Esophagus squamous epithelium (tissue), 5 donors: ENCODE measurements at regions not wholly inside any gene's neighbourhood (a gene's known extent, or its start where the extent isn't known, plus 50 kb on each side); places are given as distances from the start of the nearest gene placed in this dataset.

Source experiments
- DNase-seq: peaks from one replicate; lab custom pipeline; 2025; lab: John Stamatoyannopoulos, UW
- H3K27ac ChIP-seq, 4 donors: fragments of 200-600 bp; sonication (generic); one replicate each; pipeline ENCODE4 v1.5.1; 2016 to 2019; ENCODE audit warnings: mild to moderate bottlenecking in 1 of 4
- H3K27me3 ChIP-seq, 4 donors: fragments of 200-600 bp; sonication (generic); 1 replicate in 3 of 4; 2 replicates in 1 of 4; pipeline versions ENCODE4 v1.5.1 to v1.6.0; 2017 to 2021; ENCODE audit warnings: antibody characterized with exemption in 1 of 4
- H3K36me3 ChIP-seq, 3 donors: fragments of 200-600 bp; sonication (generic); one replicate each; pipeline ENCODE4 v1.5.1; 2016 to 2019
- H3K4me1 ChIP-seq, 3 donors: fragments of 200-600 bp; sonication (generic); one replicate each; pipeline ENCODE4 v1.5.1; 2017 to 2019
- H3K4me3 ChIP-seq, 4 donors: fragments of 200-600 bp; sonication (generic); 1 replicate in 3 of 4; 2 replicates in 1 of 4; pipeline ENCODE4 v1.5.1; 2016 to 2019; ENCODE audit warnings: mild to moderate bottlenecking in 2 of 4, moderate library complexity in 1 of 4
- H3K9me3 ChIP-seq, 3 donors: fragments of 200-600 bp; sonication (generic); one replicate each; pipeline ENCODE4 v1.5.1; 2016 to 2019
- CTCF ChIP-seq, 6 experiments: fragments of 450-650 bp in 4 of 6; fragments of 200-600 bp in 2 of 6; sonication (generic) in 2 of 6; IDR thresholded peaks; one replicate each; pipeline ENCODE4 v1.5.1; 2016 to 2019; ENCODE audit warnings: antibody characterized with exemption in 6 of 6, mild to moderate bottlenecking in 4 of 6, moderate library complexity in 4 of 6
- POLR2A ChIP-seq, 4 donors: fragments of 450-650 bp; IDR thresholded peaks; one replicate each; pipeline ENCODE4 v1.6.1; 2017; ENCODE audit warnings: antibody characterized with exemption in 4 of 4, mild to moderate bottlenecking in 4 of 4, moderate library complexity in 3 of 4
- WGBS, 2 donors: methylation state at CpG; one replicate each; pipeline ENCODE4 v1.1.5; 2018; 5-methylcytosine and 5-hydroxymethylcytosine counted together
- intact Hi-C: fragments of 100-400 bp; cut with DNase I; formaldehyde crosslinking; loops from one replicate; pipeline ENCODE4 v1.15.0; 2022
- donor health status: DM: yes; HTN: yes; CAD: no.

DNA sequence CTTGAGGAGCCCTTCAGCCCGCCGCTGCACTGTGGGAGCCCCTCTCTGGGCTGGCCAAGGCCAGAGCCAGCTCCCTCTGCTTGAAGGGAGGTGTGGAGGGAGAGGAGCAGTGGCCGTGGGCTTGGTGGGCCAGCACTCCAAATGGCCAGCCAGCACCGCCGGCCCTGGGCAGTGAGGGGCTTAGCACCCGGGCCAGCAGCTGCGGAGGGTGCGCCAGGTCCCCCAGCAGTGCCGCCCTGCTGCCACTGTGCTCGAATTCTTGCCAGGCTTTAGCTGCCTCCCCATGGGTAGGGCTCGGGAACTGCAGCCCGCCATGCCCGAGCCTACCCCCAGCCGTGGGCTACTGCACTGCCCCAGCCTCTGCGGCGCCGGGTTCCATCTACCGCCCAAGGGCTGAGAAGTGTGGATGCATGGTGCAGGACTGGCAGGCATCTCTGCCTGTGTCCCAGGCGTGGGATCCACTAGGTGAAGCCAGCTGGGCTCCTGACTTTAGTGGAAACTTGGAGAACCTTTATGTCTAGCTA is 82.7 kb downstream of the KCNA4 start:
- 90% methylated on average over 2 of the region's 19 CpGs for WGBS, 2 donors
- Histone ChIP-seq H3K27me3 (no peaks in the 10 kb centered on the region), H3K27ac (no peak overlapping the region), H3K36me3 (no peaks in the 10 kb centered on the region), H3K9me3 (peaks cover 0 to 16% (median 0%) of the 10 kb centered on the region in 3 donors), H3K4me3 (no peak overlapping the region), H3K4me1 (no peaks in the 10 kb centered on the region)
- no peak for DNase-seq
- intact Hi-C loops, result no loop called here
- TF ChIP-seq CTCF (IDR thresholded peaks at IDR 0.05), result no peak
- no peak for TF ChIP-seq POLR2A (IDR thresholded peaks at IDR 0.05)

- no peak for DNase-seq
- Histone ChIP-seq H3K4me1 (no peaks in the 10 kb centered on the region), H3K36me3 (no peaks in the 10 kb centered on the region), H3K27me3 (no peaks in the 10 kb centered on the region), H3K4me3 (no peak overlapping the region), H3K27ac (no peak overlapping the region), H3K9me3 (no peaks in the 10 kb centered on the region)
- TF ChIP-seq CTCF (IDR thresholded peaks at IDR 0.05) (no peak), POLR2A (IDR thresholded peaks at IDR 0.05) (no peak)
- intact Hi-C loops, result no loop called here
- WGBS, 2 donors, result 77 to 81% methylated on average over 8 of the region's 8 CpGs
Observed at GRCh38 chr11:29916040-29916439, 100.8 kb downstream of the KCNA4 start.

GRCh38 chr11:29914203-29914930 is 102.5 kb downstream of the KCNA4 start:
- H3K27me3 ChIP-seq, result no peaks in the 10 kb centered on the region
- no peaks in the 10 kb centered on the region for H3K4me1 ChIP-seq
- no peak for TF ChIP-seq CTCF (IDR thresholded peaks at IDR 0.05)
- TF ChIP-seq POLR2A (IDR thresholded peaks at IDR 0.05), result no peak
- H3K4me3 ChIP-seq, result no peak overlapping the region
- H3K27ac ChIP-seq, result no peak overlapping the region
- no peak for DNase-seq
- intact Hi-C loops, result no loop called here
- H3K36me3 ChIP-seq, result no peaks in the 10 kb centered on the region
- WGBS, 2 donors, result 51 to 68% methylated on average over 2 of the region's 2 CpGs
- H3K9me3 ChIP-seq, result no peaks in the 10 kb centered on the region

GRCh38 chr11:29913352-29913751 is 103.5 kb downstream of the KCNA4 start:
- no peak for TF ChIP-seq POLR2A (IDR thresholded peaks at IDR 0.05)
- TF ChIP-seq CTCF (IDR thresholded peaks at IDR 0.05), result no peak
- Histone ChIP-seq H3K4me3 (no peak overlapping the region), H3K36me3 (no peaks in the 10 kb centered on the region), H3K27ac (no peak overlapping the region), H3K4me1 (no peaks in the 10 kb centered on the region), H3K9me3 (no peaks in the 10 kb centered on the region), H3K27me3 (no peaks in the 10 kb centered on the region)
- intact Hi-C loops, result no loop called here
- 81 to 86% methylated on average over 4 of the region's 4 CpGs for WGBS, 2 donors
- no peak for DNase-seq

- no peaks in the 10 kb centered on the region for H3K9me3 ChIP-seq
- H3K27ac ChIP-seq, result no peak overlapping the region
- DNase-seq, result no peak
- TF ChIP-seq POLR2A (IDR thresholded peaks at IDR 0.05) (no peak), CTCF (IDR thresholded peaks at IDR 0.05) (no peak)
- no peak overlapping the region for H3K4me3 ChIP-seq
- intact Hi-C loops, result no loop called here
- H3K36me3 ChIP-seq, result no peaks in the 10 kb centered on the region
- no peaks in the 10 kb centered on the region for H3K4me1 ChIP-seq
- H3K27me3 ChIP-seq, result no peaks in the 10 kb centered on the region
Observed at GRCh38 chr11:29900382-29900781, 116.4 kb downstream of the KCNA4 start.
